GM19324 (cell line): ENCODE measurements at regions not wholly inside any gene's neighbourhood (a gene's known extent, or its start where the extent isn't known, plus 50 kb on each side); places are given as distances from the start of the nearest gene placed in this dataset.

Experiments
- ATAC-seq: cut with Tn5 transposase; IDR thresholded peaks from one replicate; pipeline ENCODE4 v1.9.1; 2021; ENCODE audit warnings: mild to moderate bottlenecking, moderate library complexity; ENCODE audit not compliant: unreplicated experiment, low FRiP score

- ATAC-seq = no peak
Measured at GRCh38 chr6:21506126-21506525, 87.4 kb upstream of the SOX4 start.

- ATAC-seq = no peak
Measured at GRCh38 chr6:21507811-21508210, 85.7 kb upstream of the SOX4 start.

GRCh38 chr6:21508753-21509152, 84.8 kb upstream of the SOX4 start:
- no peak for ATAC-seq

GRCh38 chr6:21511891-21512550, 81.5 kb upstream of the SOX4 start:
- no peak for ATAC-seq

GRCh38 chr6:21514288-21514687, 79.3 kb upstream of the SOX4 start:
- no peak for ATAC-seq

GRCh38 chr6:21518317-21518716, 75.2 kb upstream of the SOX4 start:
- ATAC-seq = no peak

GRCh38 chr6:21519642-21520041, 73.9 kb upstream of the SOX4 start:
- ATAC-seq = no peak

GRCh38 chr6:21521276-21521675, 72.3 kb upstream of the SOX4 start:
- no peak for ATAC-seq

GRCh38 chr6:21522143-21522747, 71.3 kb upstream of the SOX4 start:
- no peak for ATAC-seq

GRCh38 chr6:21522797-21523456, 70.6 kb upstream of the SOX4 start:
- ATAC-seq = no peak

GRCh38 chr6:21523652-21524051, 69.9 kb upstream of the SOX4 start:
- no peak for ATAC-seq

- no peak for ATAC-seq
Measured at GRCh38 chr6:21524201-21524600, 69.3 kb upstream of the SOX4 start.

- ATAC-seq = no peak
Measured at GRCh38 chr6:21526974-21527373, 66.6 kb upstream of the SOX4 start.

- no peak for ATAC-seq
Measured at GRCh38 chr6:21527731-21528130, 65.8 kb upstream of the SOX4 start.

GRCh38 chr6:21529431-21529830, 64.1 kb upstream of the SOX4 start:
- ATAC-seq = no peak

GRCh38 chr6:21531393-21531792, 62.2 kb upstream of the SOX4 start:
- no peak for ATAC-seq

GRCh38 chr6:21533678-21534077, 59.9 kb upstream of the SOX4 start:
- ATAC-seq = no peak

GRCh38 chr6:21536280-21536766, 57.2 kb upstream of the SOX4 start:
- no peak for ATAC-seq

GRCh38 chr6:21537637-21538036, 55.9 kb upstream of the SOX4 start:
- no peak for ATAC-seq

GRCh38 chr6:21538186-21538798, 55.3 kb upstream of the SOX4 start:
- ATAC-seq = no peak

- no peak for ATAC-seq
Measured at GRCh38 chr6:21539621-21540100, 53.9 kb upstream of the SOX4 start.
